ENCODE measurements at regions not wholly inside any gene's neighbourhood (a gene's known extent, or its start where the extent isn't known, plus 50 kb on each side); places are given as distances from the start of the nearest gene placed in this dataset.

DNA sequence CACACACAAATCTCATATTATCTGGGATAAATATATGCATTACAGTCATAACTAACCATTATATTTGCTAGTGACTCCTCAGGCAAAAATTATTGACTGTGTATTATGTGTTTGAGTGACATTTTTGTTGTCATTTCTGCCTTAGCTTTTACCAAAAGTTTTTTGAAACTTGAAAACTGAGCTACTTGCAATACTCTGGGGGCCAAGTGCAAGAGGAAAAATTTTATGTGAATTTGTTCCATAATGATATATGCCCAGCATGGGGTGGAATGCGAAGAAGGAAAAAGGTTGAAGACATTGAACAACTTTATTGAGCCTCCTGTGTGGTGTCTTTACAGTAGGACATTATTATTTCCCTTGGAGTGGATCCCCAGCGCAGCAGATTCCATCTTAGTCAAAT lies 176.8 kb upstream of the FERD3L start:
- Mint-ChIP-seq H3K9me3 (peaks cover 5% of the 10 kb centered on the region), H3K4me3 (no peak overlapping the region), H3K4me1 (peaks cover 19% of the 10 kb centered on the region), H3K27ac (no peak overlapping the region), H3K27me3 (ENCODE audit: low read depth) (no peaks in the 10 kb centered on the region), H3K36me3 (no peaks in the 10 kb centered on the region)
- DNase-seq (ENCODE audit: low spot score in 2 of 2, unreplicated experiment in 2 of 2) = no peak
- TF ChIP-seq, protein P1, sequence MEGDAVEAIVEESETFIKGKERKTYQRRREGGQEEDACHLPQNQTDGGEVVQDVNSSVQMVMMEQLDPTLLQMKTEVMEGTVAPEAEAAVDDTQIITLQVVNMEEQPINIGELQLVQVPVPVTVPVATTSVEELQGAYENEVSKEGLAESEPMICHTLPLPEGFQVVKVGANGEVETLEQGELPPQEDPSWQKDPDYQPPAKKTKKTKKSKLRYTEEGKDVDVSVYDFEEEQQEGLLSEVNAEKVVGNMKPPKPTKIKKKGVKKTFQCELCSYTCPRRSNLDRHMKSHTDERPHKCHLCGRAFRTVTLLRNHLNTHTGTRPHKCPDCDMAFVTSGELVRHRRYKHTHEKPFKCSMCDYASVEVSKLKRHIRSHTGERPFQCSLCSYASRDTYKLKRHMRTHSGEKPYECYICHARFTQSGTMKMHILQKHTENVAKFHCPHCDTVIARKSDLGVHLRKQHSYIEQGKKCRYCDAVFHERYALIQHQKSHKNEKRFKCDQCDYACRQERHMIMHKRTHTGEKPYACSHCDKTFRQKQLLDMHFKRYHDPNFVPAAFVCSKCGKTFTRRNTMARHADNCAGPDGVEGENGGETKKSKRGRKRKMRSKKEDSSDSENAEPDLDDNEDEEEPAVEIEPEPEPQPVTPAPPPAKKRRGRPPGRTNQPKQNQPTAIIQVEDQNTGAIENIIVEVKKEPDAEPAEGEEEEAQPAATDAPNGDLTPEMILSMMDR (IDR thresholded peaks at IDR 0.05; ENCODE audit: unreplicated experiment) = no peak

DNA sequence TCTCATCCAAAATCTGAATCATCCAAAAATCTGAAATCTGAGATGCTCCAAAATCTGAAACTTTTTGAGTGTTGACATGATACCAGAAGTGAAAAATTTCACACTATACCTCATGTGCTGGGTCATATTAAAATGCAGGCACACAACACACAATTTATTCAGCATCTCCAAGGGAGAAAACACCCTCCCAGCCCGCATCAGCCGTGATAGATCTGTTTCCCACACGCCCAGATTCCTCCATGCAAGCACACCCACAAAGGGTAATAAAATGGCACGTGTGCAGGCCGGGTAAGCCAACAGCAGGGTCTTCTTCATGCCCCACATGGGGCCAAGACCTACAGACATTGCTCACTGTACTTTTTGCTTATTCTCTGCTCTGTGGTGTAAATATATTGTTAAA lies 173.1 kb upstream of the FERD3L start:
- Mint-ChIP-seq H3K27me3 (ENCODE audit: low read depth) (no peaks in the 10 kb centered on the region), H3K4me1 (peaks cover 15% of the 10 kb centered on the region), H3K4me3 (no peak overlapping the region), H3K9me3 (peaks cover 5% of the 10 kb centered on the region), H3K27ac (no peak overlapping the region), H3K36me3 (no peaks in the 10 kb centered on the region)
- TF ChIP-seq, protein P1 (IDR thresholded peaks at IDR 0.05; ENCODE audit: unreplicated experiment) = no peak
- DNase-seq (ENCODE audit: low spot score in 2 of 2, unreplicated experiment in 2 of 2) = no peak

DNA sequence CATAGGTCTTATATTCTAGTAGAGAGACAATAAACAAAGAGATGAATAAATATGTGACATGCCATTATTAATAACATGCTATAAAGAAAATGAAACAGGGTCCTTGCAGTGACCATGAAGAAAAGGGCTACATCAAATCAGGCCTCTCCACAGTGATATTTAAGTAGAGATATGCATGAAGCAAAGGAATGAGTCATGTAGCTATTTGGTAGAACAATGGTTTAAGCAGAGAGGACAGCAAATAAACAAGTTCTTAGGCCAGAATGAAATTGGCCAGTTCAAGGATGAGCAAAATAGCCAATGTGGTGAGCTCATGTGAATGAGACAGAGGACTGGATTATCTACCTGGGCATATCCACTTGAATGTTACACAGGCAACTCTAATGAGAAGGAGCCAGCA lies 172.2 kb upstream of the FERD3L start:
- DNase-seq (ENCODE audit: low spot score in 2 of 2, unreplicated experiment in 2 of 2) = no peak
- Mint-ChIP-seq H3K27ac (no peak overlapping the region), H3K9me3 (peaks cover 5% of the 10 kb centered on the region), H3K36me3 (no peaks in the 10 kb centered on the region), H3K4me1 (peaks cover 13% of the 10 kb centered on the region), H3K4me3 (no peak overlapping the region), H3K27me3 (ENCODE audit: low read depth) (no peaks in the 10 kb centered on the region)
- TF ChIP-seq, protein P1 (IDR thresholded peaks at IDR 0.05; ENCODE audit: unreplicated experiment) = no peak

DNA sequence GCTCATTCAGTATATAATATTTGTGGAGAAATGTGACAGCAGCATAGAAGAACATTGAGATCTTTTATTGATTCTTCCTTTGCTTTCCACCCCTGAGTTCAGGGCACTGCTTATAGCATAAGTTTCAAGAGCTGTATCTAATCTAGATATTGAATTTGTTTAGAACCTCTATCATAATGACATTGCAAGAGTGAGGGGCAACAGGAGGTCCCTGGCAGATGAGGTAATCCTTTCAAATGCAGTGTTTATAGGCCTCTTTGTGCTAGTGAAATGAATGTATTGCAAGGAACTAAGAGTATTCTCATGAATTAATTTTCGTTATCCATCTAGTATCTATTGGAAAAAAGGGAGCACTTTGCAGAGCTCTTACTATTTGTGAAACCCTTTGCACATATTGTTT lies 167.2 kb upstream of the FERD3L start:
- H3K9me3 Mint-ChIP-seq = peaks cover under 1% of the 10 kb centered on the region
- no peak overlapping the region for H3K27ac Mint-ChIP-seq
- TF ChIP-seq, protein P1 (IDR thresholded peaks at IDR 0.05; ENCODE audit: unreplicated experiment) = no peak
- no peaks in the 10 kb centered on the region for H3K36me3 Mint-ChIP-seq
- H3K4me3 Mint-ChIP-seq = no peak overlapping the region
- no peak for DNase-seq (ENCODE audit: low spot score in 2 of 2, unreplicated experiment in 2 of 2)
- H3K4me1 Mint-ChIP-seq = peaks cover 12% of the 10 kb centered on the region
- no peaks in the 10 kb centered on the region for H3K27me3 Mint-ChIP-seq (ENCODE audit: low read depth)

DNA sequence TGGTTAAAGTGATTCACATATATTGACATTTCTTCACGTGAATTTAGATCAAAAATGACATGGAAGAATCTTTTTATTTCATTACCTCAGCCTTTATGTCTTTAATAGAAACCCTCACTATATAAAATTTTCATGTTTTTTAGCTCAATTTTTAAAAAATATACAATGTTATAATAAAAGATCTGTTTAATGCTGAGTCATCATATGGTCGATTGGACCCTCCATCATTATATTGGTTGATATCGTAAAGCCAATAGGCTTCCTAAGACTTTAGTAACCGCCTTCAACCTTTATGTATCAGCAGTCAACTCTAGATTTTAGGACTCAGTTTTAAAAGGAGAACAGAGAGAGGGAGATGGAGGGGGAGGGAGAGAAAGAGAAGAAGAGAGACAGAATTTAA lies 162.3 kb upstream of the FERD3L start:
- no peaks in the 10 kb centered on the region for H3K9me3 Mint-ChIP-seq
- TF ChIP-seq, protein P1 (IDR thresholded peaks at IDR 0.05; ENCODE audit: unreplicated experiment) = no peak
- no peaks in the 10 kb centered on the region for H3K27me3 Mint-ChIP-seq (ENCODE audit: low read depth)
- H3K4me1 Mint-ChIP-seq = peaks cover 25% of the 10 kb centered on the region
- H3K27ac Mint-ChIP-seq = no peak overlapping the region
- H3K36me3 Mint-ChIP-seq = no peaks in the 10 kb centered on the region
- DNase-seq (ENCODE audit: low spot score in 2 of 2, unreplicated experiment in 2 of 2) = no peak
- H3K4me3 Mint-ChIP-seq = no peak overlapping the region

DNA sequence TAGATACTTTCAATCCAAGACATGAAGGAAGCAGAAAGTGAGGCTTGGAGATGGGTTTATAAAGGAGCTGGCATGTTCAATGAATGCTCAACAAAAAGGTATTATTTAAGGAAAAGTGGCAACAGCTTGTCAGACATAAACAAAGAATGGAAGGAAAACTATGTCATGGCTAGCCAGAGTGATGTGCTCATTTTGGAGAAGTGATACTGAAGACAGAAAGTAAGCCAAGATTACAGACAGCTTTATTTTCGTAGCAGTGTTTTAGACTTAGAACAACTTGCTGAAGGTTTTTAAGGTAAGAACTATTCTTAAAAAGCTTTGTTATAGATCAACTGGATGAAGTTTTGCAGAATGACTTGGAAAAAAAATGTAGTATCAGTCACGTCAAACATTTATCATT lies 160.5 kb upstream of the FERD3L start:
- Mint-ChIP-seq H3K4me1 (peaks cover 29% of the 10 kb centered on the region), H3K27ac (peak overlapping the region; percentile 3), H3K4me3 (no peak overlapping the region), H3K9me3 (no peaks in the 10 kb centered on the region), H3K27me3 (ENCODE audit: low read depth) (no peaks in the 10 kb centered on the region), H3K36me3 (no peaks in the 10 kb centered on the region)
- TF ChIP-seq, protein P1 (IDR thresholded peaks at IDR 0.05; ENCODE audit: unreplicated experiment) = no peak
- no peak for DNase-seq (ENCODE audit: low spot score in 2 of 2, unreplicated experiment in 2 of 2)

Data from mesothelial cell of epicardium (in vitro differentiated cells).